SK-N-DZ (cell line): ENCODE measurements at regions not wholly inside any gene's neighbourhood (a gene's known extent, or its start where the extent isn't known, plus 50 kb on each side); places are given as distances from the start of the nearest gene placed in this dataset.
"Not testable (repeated sequence)": the region's sequence is repeated elsewhere in the genome, so short reads cannot be mapped to it uniquely, and the experiment has no call there.

Experiments
- DNase-seq: peaks from one replicate; pipeline ENCODE4 v3.0.0-alpha.2; 2015; ENCODE audit warnings: low spot score

DNA sequence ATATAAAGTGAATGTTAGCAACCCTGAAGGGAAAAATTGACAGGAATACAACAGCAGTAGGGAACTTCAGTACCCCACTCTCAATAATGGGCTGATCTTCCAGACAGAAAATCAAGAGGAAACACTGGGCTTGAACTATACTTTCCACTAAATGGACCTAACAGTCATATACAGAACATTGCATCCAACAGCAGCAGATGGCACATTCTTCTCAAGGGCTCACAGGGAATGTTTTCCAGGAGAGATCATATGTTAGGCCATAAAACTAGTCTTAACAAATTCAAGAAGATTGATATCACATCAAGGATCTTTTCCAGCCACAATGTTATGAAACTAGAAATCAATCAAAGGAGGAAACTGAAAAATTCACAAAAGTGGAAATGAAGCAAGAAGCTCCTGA lies 252.1 kb downstream of the GADD45G start:
- not testable (repeated sequence) for DNase-seq

DNA sequence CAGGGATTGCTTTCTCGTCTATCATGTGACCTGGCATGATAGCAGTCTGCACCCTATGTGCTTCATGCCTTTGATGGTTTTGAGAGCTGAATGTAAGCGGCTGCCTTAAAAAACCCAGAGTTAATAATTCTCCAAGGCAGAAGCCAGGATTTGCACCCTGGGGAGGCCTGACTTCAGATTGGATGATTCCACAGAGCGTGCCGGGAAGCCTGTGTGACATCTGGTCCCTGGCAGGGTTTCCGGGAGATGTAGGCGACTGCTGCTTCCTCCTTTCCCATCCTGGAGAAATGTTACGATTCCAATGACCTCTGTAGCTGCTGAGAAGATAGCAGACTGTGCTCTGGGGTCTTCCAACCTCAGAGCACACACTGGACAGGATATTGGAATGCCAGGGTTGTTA lies 255.0 kb downstream of the GADD45G start:
- DNase-seq = not testable (repeated sequence)

DNA sequence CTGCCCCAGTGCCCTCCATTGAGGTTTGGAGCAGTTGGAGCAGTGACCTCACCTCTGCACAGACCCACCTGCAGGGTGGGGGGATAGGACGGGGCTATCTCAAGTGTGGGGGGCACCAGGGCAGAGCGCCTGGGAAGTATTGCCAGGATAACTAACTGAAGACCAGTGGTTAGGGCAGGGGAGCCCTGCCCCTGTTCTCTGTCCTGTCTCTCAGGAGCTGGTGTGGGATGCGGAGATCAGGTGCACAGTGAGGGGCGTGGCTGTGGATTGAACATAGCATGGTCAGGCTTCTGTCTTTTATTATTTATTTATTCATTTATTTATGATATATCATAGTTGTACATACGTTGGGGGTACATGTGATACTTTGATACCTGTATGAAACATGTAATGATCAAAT lies 256.6 kb downstream of the GADD45G start:
- not testable (repeated sequence) for DNase-seq

DNA sequence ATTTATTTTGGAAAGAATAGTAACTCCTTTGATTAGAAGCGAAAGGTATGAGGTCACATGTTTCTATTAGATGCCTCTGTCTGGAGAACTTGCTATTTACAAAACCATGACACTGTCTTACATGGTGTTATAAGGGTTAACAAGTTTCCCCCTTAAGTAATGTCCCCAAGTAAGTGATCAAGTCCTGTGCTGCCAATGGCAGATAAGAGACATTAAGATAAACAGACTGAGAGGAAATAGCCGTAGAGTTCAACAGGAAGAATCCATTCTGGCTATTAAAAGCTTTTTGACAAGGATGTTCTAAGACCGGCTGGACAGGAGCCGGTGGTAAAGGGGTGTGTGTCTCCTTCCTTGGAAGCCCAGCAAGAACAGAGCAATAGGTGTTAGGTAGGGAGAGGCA lies 257.5 kb downstream of the GADD45G start:
- DNase-seq = no peak

DNA sequence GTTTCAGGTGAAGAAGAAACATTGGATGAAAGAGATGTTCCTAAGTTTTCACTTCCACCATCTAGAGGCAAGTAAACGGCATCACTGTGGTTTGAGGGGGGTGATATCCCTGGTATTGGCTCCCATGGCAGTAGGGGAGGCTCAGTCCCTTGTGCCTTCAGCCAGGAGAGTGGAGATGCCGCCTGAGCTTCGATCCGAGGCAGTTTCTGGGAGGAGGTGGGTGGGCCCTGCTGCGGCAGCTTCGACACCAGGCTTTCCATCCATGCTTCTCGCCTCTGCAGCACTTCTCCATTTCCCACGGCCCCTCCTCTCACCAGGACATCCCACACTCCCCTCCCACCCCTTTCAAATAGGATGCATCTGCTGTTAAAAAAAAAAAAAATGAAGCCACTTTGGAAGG lies 258.3 kb downstream of the GADD45G start:
- DNase-seq = no peak

DNA sequence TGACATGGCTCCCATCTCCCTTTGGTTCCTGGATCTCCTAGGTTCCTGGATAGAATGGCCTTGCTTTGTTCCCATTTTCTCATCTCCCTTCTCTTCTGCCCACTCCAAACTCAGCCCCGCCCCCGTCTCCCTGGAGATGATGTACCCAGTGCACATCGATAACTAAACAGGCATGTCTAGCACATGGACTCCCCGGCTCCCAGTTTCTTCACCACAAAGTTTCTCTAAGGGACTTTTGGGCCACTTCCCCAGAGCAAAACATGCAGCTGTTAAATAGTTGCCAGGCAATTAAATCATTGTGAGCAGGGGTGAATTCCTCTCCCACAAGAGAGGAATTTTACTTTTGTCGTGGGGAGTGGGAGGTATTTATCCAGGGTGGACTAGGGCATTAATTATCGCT lies 259.0 kb downstream of the GADD45G start:
- no peak for DNase-seq

DNA sequence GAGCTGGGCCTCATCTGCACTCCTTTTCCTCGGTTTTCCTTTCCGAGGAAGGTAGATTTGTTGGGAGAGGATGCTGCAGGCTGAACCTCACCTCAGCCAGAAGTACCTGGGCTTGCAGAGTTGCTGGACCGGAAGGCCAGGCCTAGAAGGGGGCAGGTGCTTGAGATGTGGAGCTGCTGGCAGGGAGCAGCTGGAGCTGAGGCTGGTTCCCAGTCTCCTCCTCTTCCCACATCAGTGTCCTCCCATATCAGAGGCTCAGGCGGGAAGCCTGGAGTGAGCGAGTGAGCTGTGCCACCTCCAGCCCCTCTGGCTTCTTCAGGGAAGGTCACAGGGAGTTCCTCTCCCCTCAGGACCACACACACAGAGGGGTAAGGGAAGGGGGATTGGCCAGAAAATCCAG lies 259.4 kb downstream of the GADD45G start:
- DNase-seq = no peak

DNA sequence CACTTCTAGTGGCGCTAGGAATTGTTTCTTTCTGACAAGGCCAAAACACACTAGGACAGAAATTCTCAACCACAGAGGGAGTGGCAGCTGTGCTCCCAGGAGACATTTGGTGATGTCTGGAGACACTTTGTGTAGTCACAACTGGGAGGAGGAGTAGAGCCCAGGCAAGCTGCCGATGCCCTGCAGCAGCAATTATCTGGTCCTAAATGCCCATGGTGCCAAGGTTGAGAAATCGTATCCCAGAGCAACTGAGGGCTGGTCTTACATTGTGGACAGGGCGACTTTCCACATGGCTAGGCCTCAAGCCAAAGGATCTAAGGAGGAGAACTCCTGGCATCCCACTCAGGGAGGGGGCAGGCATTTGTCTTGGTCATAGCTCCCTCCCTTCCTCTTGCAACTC lies 259.9 kb downstream of the GADD45G start:
- DNase-seq = no peak

DNA sequence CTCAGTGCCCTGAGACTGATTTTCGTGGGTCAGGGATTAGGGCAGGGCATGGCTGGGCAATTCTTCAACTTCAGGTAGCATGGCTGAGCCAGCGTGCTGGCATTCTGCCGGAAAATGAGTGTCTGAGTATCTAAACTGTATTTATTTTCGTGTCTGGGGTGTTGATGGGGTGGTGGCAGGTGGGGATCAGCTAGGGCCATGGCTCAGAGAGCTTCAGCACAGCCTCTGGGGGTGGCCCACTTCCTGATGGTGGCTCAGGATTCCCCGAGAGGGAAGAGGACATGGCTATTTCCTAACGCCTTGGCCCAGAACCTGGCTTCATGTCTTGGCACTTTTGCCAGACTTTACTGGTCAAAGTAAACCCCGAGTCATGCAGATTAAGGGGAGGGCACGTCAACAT lies 260.5 kb downstream of the GADD45G start:
- DNase-seq = no peak

DNA sequence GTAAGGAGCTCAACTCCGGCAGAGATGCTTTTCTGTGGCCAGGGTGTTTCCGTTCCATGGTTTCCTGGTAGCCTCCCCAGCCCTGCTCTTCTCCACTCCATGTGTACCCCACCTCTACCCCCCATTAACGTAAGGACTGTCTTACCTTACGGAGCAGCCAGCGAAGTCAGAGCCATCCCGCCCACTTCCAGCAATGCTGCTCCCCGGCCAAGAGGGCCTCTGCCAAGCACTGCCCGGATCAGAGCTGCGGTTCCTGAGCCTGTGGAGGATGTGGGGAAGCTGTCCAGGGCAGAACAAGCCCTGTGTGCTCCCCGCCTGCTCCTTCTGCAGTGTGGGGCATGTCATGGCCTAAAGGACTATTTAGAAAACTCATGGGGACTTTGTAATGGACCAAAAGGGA lies 261.2 kb downstream of the GADD45G start:
- DNase-seq = no peak

DNA sequence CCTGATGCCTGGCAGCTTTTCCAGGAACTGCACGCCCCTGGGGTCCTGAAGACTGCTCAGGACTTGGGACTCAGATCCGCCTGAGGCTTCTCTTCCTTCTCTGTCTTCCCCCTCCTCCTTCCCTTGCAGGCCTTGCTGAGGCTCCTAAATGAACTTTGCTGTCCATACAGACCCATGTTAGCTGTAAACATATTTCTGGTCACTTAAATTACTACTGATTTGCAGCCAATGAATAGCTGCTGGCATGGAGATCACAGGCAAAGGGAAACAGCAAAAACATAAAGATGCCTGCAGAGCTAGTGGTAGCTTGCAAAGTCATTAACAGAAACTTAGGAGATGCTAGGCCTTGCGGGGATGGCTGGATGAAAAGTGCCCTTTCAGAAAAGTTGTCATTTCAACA lies 261.9 kb downstream of the GADD45G start:
- DNase-seq = no peak

DNA sequence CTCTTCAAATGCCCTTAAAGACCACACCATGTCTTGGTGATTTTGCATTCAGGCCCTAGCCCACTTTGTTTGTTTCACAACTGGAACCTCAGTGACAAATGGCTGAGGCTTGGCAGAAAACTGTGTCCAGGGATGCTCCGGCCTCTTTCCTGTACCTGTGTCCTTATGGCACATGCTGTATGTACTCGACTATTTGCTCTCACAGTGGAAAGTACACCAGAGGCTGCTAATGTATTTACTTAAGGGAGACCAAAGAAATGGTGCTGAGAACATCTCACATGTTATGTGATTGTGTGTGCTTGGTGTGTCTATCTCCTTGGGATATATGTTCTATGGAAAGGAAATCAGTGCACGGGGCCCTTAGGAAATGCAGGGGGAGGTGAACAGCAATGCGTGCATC lies 263.3 kb downstream of the GADD45G start:
- no peak for DNase-seq

DNA sequence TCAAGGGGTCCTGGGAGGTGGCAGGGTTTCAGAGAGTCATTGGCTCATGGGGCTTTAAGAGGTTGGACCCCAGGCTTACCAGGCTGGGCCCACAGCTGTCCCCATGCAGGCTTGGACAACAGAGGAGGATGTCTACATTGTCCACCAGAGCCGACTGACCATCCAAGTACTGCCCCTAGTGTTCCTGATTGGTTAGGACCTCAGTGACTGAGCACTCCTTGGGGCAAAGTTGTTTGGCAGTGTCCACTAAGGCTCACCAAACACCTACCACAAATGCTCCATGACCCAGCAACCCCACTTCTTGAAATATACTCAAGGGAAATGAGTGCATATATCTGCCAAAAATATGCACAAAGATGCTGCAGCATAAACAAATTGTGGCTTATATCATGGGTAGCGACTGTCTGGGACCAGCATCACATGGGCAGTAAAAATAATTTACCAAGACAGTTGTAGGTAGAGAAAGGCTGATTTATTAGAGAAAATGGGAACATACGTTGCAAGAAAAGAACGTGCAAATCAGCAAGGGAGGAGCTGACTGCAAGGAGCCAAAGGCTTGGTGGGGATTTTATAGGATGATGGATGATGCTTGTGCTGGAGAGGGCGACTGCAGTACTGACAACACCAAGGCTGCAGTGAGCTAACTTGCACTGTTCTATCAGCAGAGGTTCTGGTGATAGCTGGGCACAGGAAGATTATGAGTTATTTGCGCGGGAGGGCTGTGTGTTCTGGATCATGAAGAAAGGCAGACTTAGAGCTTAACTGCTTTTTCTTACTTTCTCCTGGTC lies 265.2 kb downstream of the GADD45G start:
- no peak for DNase-seq

DNA sequence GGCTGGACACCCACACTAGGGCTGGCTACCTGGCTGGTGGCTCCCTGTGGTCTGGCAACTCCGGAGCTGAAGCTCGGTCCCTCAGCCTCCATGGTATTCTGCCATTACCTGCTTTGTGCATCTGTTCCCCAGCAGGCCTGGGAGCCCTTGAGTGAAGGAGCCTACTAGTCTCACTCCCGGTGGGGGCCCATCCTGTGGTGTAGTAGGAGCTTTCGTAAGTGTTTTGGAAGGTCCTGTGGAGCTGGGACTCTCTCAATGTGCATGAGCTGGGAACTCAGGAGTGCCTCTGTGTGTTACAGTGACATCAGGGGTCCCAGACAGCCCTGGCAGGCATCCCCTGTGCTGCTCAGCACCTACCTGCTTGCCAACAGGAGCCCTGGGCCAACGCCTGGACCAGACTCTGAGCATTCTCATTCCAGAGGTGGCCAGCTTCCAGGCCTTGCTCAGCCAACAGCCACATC lies 267.1 kb downstream of the GADD45G start:
- no peak for DNase-seq

DNA sequence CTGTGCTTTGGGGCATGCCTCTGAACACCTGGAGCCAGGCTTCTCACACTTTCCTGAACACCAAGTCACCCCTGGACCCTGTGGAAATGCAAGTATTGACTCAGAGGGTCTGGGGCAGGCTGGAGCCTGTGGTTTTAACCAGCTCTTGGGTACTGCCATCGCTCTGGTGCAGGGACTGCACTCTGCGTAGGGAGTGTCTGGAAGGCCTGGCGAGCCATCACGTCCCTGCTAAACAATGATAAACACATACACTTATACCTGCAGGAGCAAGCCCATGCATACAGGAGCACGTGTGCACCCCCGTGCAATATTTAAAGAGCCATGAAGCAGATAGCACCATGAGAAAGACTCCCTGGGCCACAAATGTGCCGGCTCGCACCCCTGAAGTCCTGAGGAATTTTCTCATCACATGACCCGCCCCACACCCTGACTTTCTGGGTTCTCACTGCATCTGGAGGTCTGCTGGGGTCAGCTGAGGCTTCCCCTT lies 267.7 kb downstream of the GADD45G start:
- DNase-seq = no peak

DNA sequence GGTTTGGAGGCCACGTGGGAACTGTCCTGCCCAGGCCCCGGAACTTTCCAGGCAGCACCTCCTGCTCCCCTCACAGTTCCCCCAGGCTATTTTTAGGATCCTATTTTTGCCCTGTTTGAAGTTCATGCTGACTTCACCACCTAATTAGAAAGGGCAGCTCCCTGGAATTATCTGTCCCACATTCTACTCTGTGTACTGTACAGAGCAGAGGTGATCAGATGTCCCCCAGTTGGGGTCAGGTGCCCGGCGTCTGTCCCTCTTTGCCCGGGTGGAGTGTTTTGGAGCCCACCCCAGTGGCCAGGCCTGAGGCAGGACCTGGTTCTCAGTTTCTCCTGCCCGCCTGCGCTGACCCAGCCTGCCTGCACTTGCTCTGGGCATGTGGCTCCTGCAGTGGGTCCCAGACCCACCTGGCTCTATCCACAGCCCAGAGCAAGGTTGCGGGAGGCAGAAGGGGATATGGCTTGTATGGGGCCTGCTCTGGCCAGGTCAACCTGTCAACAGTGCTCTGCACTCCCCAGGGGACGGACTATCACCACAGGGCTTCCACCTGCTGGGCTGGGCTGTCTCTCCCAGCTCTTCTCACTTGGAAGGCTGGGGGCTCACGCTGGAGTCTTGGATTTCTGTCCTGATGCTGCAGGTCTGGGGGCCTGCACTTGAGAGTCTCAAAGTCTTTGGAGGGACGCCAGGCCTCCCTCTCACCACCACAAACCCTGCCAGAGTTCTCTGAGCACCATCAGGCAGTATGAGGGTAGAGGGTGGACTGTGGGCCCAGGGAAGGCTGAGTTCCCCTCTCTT lies 268.3 kb downstream of the GADD45G start:
- DNase-seq = no peak

DNA sequence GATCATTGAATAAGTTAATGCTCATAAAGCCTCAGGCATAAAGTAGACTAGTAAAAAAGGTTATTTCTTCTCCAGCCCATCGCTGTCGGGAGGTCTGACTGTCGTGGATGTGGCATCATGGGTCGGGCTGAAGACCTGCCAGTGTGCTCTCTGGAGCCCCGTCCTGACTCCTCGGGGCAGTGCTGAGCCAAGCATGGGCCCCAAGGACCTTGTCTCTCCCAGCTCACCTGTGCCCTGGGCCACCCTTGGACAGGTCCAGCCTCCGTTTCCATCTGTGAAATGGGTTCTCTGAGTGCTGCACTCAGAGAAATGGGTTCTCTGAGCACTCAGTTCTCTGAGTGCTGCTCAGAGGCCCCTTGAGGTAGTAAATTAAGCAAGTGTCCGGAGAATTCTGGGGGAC lies 269.0 kb downstream of the GADD45G start:
- no peak for DNase-seq

DNA sequence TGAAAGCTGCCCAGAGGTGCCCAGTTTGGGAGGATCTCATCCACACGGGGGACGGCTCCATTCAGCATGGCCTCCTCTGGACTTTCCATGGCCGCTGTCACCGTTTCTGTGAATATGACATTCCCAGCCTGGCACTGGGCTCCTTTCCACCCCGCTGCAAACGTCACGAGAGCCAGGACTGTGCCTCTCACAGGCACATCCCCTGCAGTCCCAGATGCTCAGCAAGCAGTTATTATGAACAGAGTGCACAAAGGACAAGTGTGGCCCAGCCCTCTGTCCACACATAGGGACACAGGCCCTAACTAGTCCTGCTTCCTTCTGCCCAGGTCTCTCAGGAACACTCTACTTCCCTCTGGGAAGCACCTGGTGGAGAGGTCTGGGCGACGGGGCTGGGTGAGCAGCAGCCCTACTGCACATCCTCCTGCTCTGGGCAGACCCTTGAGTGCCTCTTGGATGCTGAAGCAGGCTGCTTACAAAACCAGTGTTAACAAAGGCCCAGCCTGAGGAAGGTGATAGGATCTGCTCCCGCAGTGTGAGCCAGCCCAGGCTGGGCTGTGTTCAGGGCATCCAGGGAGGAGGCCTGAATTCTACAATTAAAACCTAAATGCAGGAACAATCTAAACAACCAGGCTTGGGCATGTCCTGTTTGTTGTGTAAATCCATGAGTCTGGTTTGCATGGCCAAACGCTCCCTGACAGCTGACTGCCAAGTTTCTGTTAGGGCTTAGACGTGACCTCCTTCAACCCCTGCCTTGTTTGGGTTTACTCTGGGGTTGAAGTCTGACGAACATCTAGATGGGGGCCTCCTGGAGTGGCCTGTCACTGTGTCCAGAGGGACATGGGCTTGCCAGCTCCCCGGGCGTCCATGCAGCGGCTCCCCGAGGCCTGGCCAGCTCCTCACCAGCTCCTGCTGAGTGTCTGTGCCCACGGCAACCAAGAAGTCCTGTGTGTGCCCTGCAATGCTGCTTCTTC lies 269.8 kb downstream of the GADD45G start:
- no peak for DNase-seq

DNA sequence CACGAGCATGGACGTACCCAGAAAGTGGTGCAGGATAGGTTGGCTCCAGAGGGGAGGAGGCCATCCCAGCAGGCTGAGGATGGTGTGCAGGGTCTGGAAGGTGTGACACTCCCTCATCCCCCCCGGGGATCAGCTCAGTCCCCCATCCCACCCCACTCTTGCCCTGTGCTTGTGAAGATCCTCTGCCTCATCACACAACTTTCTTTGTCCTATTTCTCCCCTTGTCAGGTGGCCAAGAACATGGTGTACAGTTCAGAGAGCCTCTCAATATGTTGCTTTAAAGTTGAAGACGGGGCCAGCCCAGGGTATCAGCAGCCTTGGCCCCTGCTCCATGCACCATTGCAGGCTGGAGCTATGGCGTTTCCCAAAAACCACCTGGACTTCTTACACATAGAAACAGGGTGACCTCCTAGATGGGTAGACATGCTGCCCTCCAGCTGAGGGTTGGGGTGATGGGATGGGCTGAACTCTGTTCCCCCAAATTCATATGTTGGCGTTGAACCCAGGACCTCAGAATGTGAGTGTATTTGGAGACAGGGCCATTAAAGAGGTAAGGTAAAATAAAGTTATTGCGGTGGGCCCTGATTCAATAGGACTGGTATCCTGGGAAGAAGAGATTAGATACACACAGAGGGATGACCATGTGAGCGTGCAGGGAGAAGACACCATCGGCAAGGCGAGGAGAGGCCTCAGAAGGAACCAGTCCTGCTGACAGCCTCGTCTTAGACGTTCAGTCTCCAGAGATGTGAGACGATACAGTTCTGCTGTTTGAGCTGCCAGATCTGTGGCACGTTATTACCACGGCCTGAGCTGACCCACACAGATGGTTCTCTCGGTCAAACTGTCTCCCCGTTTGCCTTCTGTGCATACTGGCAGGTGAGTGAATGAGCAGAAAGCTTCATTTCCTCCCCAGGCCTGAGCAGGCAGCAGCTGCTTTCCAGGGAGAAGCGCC lies 272.5 kb downstream of the GADD45G start:
- DNase-seq = no peak

DNA sequence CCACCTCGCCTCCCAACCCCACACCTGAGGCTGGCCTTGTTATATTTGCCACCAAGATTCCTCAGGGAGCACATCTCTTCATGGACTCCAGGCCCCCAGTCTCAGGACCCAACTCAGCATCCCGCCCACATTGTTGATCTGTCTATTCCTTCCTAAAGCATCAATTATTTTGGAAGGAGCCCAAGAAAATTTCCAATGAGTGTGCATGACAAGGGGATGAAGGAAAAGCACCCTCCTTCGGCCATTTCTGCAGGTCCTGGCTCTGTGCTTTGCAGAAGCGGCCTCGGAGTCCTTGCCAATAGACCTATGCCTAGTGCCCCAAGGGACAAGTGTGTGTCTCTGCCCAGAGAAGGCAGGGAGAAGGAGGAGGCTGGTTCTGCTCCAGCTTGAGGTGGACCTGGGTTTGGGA lies 273.2 kb downstream of the GADD45G start:
- no peak for DNase-seq
